Mesothelial cell of epicardium (in vitro differentiated cells): ENCODE measurements at regions not wholly inside any gene's neighbourhood (a gene's known extent, or its start where the extent isn't known, plus 50 kb on each side); places are given as distances from the start of the nearest gene placed in this dataset.

Experiments
- DNase-seq, 2 experiments: peaks; one replicate each; pipeline ENCODE4 v3.0.0; 2021; ENCODE audit warnings: low spot score in 2 of 2; ENCODE audit not compliant: unreplicated experiment in 2 of 2
- H3K27ac Mint-ChIP-seq: 2 replicates; pipeline ENCODE4 v1.8.0; 2021; ENCODE audit warnings: mixed read lengths
- H3K27me3 Mint-ChIP-seq: 2 replicates; pipeline ENCODE4 v1.8.0; 2021; ENCODE audit warnings: low read depth, mixed read lengths
- H3K36me3 Mint-ChIP-seq: 2 replicates; pipeline ENCODE4 v1.8.0; 2021; ENCODE audit warnings: mixed read lengths
- H3K4me1 Mint-ChIP-seq: 2 replicates; pipeline ENCODE4 v1.8.0; 2021; ENCODE audit warnings: mixed read lengths
- H3K4me3 Mint-ChIP-seq: 2 replicates; pipeline ENCODE4 v1.8.0; 2021; ENCODE audit warnings: mild to moderate bottlenecking, moderate library complexity, mixed read lengths
- H3K9me3 Mint-ChIP-seq: 2 replicates; pipeline ENCODE4 v1.8.0; 2021; ENCODE audit warnings: mixed read lengths
- CTCF ChIP-seq: fragments of 200-600 bp; sonication (generic); IDR thresholded peaks from one replicate; pipeline ENCODE4 v1.5.0; 2021; ENCODE audit warnings: antibody characterized with exemption; ENCODE audit not compliant: unreplicated experiment

- Mint-ChIP-seq H3K27ac (no peak overlapping the region), H3K4me3 (no peak overlapping the region), H3K9me3 (no peaks in the 10 kb centered on the region), H3K4me1 (peaks cover 12% of the 10 kb centered on the region), H3K27me3 (no peaks in the 10 kb centered on the region), H3K36me3 (no peaks in the 10 kb centered on the region)
- no peak for TF ChIP-seq CTCF
- DNase-seq = no peak
These were observed 154.6 kb downstream of the SEC14L1 start for GRCh38 chr17:77295241-77295853.

- Mint-ChIP-seq H3K4me1 (peaks cover 12% of the 10 kb centered on the region), H3K27ac (no peak overlapping the region), H3K4me3 (no peak overlapping the region), H3K27me3 (no peaks in the 10 kb centered on the region), H3K9me3 (no peaks in the 10 kb centered on the region), H3K36me3 (no peaks in the 10 kb centered on the region)
- no peak for TF ChIP-seq CTCF
- no peak for DNase-seq
These were observed 156.1 kb downstream of the SEC14L1 start for GRCh38 chr17:77296769-77297409.

- no peak for TF ChIP-seq CTCF
- peaks cover 12% of the 10 kb centered on the region for H3K4me1 Mint-ChIP-seq
- H3K27ac Mint-ChIP-seq = no peak overlapping the region
- no peaks in the 10 kb centered on the region for H3K27me3 Mint-ChIP-seq
- DNase-seq = no peak
- H3K9me3 Mint-ChIP-seq = no peaks in the 10 kb centered on the region
- H3K36me3 Mint-ChIP-seq = no peaks in the 10 kb centered on the region
- H3K4me3 Mint-ChIP-seq = no peak overlapping the region
These were observed 157.2 kb downstream of the SEC14L1 start for GRCh38 chr17:77297693-77298666.

- Mint-ChIP-seq H3K9me3 (no peaks in the 10 kb centered on the region), H3K27ac (no peak overlapping the region), H3K36me3 (peaks cover 2% of the 10 kb centered on the region), H3K4me1 (peaks cover 12% of the 10 kb centered on the region), H3K27me3 (no peaks in the 10 kb centered on the region), H3K4me3 (no peak overlapping the region)
- no peak for DNase-seq
- TF ChIP-seq CTCF = no peak
These were observed 158.0 kb downstream of the SEC14L1 start for GRCh38 chr17:77298811-77299210.

- no peak overlapping the region for H3K27ac Mint-ChIP-seq
- DNase-seq = no peak
- no peaks in the 10 kb centered on the region for H3K27me3 Mint-ChIP-seq
- peaks cover 18% of the 10 kb centered on the region for H3K4me1 Mint-ChIP-seq
- no peak overlapping the region for H3K4me3 Mint-ChIP-seq
- no peak for TF ChIP-seq CTCF
- no peaks in the 10 kb centered on the region for H3K9me3 Mint-ChIP-seq
- H3K36me3 Mint-ChIP-seq = peaks cover 2% of the 10 kb centered on the region
These were observed 158.7 kb downstream of the SEC14L1 start for GRCh38 chr17:77299256-77300015.
